Vagina (tissue), 2 donors: ENCODE measurements at regions not wholly inside any gene's neighbourhood (a gene's known extent, or its start where the extent isn't known, plus 50 kb on each side); places are given as distances from the start of the nearest gene placed in this dataset.

Experiments
- DNase-seq, 2 donors: peaks; one replicate each; pipeline ENCODE4 v3.0.0-alpha.2; 2017; ENCODE audit errors: extremely low spot score in 2 of 2
- H3K27ac ChIP-seq: fragments of 200-600 bp; sonication (generic); one replicate; pipeline ENCODE4 v1.5.1; 2019
- H3K27me3 ChIP-seq: fragments of 200-600 bp; sonication (generic); one replicate; pipeline ENCODE4 v1.5.1; 2019
- H3K36me3 ChIP-seq, 2 donors: fragments of 200-600 bp; sonication (generic); one replicate each; pipeline ENCODE4 v1.5.1; 2017 to 2019
- H3K4me1 ChIP-seq: fragments of 200-600 bp; sonication (generic); one replicate; pipeline ENCODE4 v1.5.1; 2019
- H3K4me3 ChIP-seq, 2 donors: fragments of 200-600 bp; sonication (generic); 1 replicate in 1 of 2; 2 replicates in 1 of 2; pipeline ENCODE4 v1.5.1; 2016 to 2019
- H3K9me3 ChIP-seq: fragments of 200-600 bp; sonication (generic); one replicate; pipeline ENCODE4 v1.5.1; 2019
- CTCF ChIP-seq, 3 experiments: fragments of 450-650 bp in 2 of 3; fragments of 200-600 bp in 1 of 3; sonication (generic) in 1 of 3; IDR thresholded peaks; one replicate each; pipeline ENCODE4 v1.5.1; 2017 to 2019; ENCODE audit warnings: antibody characterized with exemption in 3 of 3, mild to moderate bottlenecking in 2 of 3, moderate library complexity in 2 of 3
- POLR2A ChIP-seq, 2 donors: fragments of 450-650 bp; IDR thresholded peaks; one replicate each; pipeline ENCODE4 v1.6.1; 2017; ENCODE audit warnings: antibody characterized with exemption in 2 of 2, mild to moderate bottlenecking in 2 of 2, moderate library complexity in 2 of 2
- POLR2AphosphoS5 ChIP-seq, 2 donors: sonication (generic); formaldehyde crosslinking; IDR thresholded peaks; one replicate each; pipeline ENCODE4 v1.9.0; 2017; ENCODE audit warnings: antibody characterized with exemption in 2 of 2, mild to moderate bottlenecking in 2 of 2, low read depth in 1 of 2; ENCODE audit not compliant: insufficient read depth in 1 of 2
- intact Hi-C: fragments of 100-400 bp; cut with DNase I; formaldehyde crosslinking; loops from one replicate; pipeline ENCODE4 v1.15.1; 2023

- no peaks in the 10 kb centered on the region for H3K9me3 ChIP-seq
Measured at GRCh38 chr4:3845094-3845743, 79.0 kb downstream of the ADRA2C start.

GRCh38 chr4:3845744-3846429 is 79.7 kb downstream of the ADRA2C start:
- TF ChIP-seq POLR2A (IDR thresholded peaks at IDR 0.05) (no peak), POLR2AphosphoS5 (IDR thresholded peaks at IDR 0.05; ENCODE audit: insufficient read depth in 1 of 2, low read depth in 1 of 2) (no peak)
- H3K9me3 ChIP-seq = no peaks in the 10 kb centered on the region
- H3K36me3 ChIP-seq = no peaks in the 10 kb centered on the region
- H3K27ac ChIP-seq = no peak overlapping the region
- H3K27me3 ChIP-seq = no peaks in the 10 kb centered on the region
- no peak overlapping the region for H3K4me3 ChIP-seq
- no peaks in the 10 kb centered on the region for H3K4me1 ChIP-seq
- intact Hi-C loops = no loop called here
- DNase-seq = no peak

More at GRCh38 chr4:3845094-3845743, 79.0 kb downstream of the ADRA2C start:
- no peaks in the 10 kb centered on the region for H3K4me1 ChIP-seq
- no peak overlapping the region for H3K27ac ChIP-seq
- H3K4me3 ChIP-seq = no peak overlapping the region
- TF ChIP-seq POLR2AphosphoS5 (IDR thresholded peaks at IDR 0.05; ENCODE audit: insufficient read depth in 1 of 2, low read depth in 1 of 2) = no peak
- intact Hi-C loops = no loop called here
- no peaks in the 10 kb centered on the region for H3K27me3 ChIP-seq
- H3K36me3 ChIP-seq = no peaks in the 10 kb centered on the region
- DNase-seq = no peak

- intact Hi-C loops = no loop called here
- Histone ChIP-seq H3K4me3 (no peak overlapping the region), H3K4me1 (no peaks in the 10 kb centered on the region), H3K27ac (no peak overlapping the region), H3K36me3 (no peaks in the 10 kb centered on the region), H3K27me3 (no peaks in the 10 kb centered on the region), H3K9me3 (no peaks in the 10 kb centered on the region)
- DNase-seq = no peak
- TF ChIP-seq POLR2A (IDR thresholded peaks at IDR 0.05) = no peak
- TF ChIP-seq CTCF (IDR thresholded peaks at IDR 0.05) = no peak
- no peak for TF ChIP-seq POLR2AphosphoS5 (IDR thresholded peaks at IDR 0.05; ENCODE audit: insufficient read depth in 1 of 2, low read depth in 1 of 2)
Measured at GRCh38 chr4:3847211-3847940, 81.2 kb downstream of the ADRA2C start.

- TF ChIP-seq CTCF (IDR thresholded peaks at IDR 0.05) (no peak), POLR2A (IDR thresholded peaks at IDR 0.05) (no peak), POLR2AphosphoS5 (IDR thresholded peaks at IDR 0.05; ENCODE audit: insufficient read depth in 1 of 2, low read depth in 1 of 2) (no peak)
- Histone ChIP-seq H3K27me3 (no peaks in the 10 kb centered on the region), H3K4me1 (no peaks in the 10 kb centered on the region), H3K27ac (no peak overlapping the region), H3K36me3 (no peaks in the 10 kb centered on the region), H3K4me3 (no peak overlapping the region), H3K9me3 (no peaks in the 10 kb centered on the region)
- intact Hi-C loops = no loop called here
- no peak for DNase-seq
Measured at GRCh38 chr4:3848323-3848722, 82.1 kb downstream of the ADRA2C start.

GRCh38 chr4:3849140-3849539 is 83.0 kb downstream of the ADRA2C start:
- no peaks in the 10 kb centered on the region for H3K27me3 ChIP-seq
- no peak for DNase-seq
- H3K27ac ChIP-seq = no peak overlapping the region
- no peaks in the 10 kb centered on the region for H3K9me3 ChIP-seq
- no peak overlapping the region for H3K4me3 ChIP-seq
- intact Hi-C loops = no loop called here
- no peak for TF ChIP-seq POLR2A (IDR thresholded peaks at IDR 0.05)
- TF ChIP-seq POLR2AphosphoS5 (IDR thresholded peaks at IDR 0.05; ENCODE audit: insufficient read depth in 1 of 2, low read depth in 1 of 2) = no peak
- no peak for TF ChIP-seq CTCF (IDR thresholded peaks at IDR 0.05)
- H3K4me1 ChIP-seq = no peaks in the 10 kb centered on the region
- no peaks in the 10 kb centered on the region for H3K36me3 ChIP-seq
